Stimulated activated CD4-positive, alpha-beta T cell treated with anti-CD3 and anti-CD28 coated beads, TNF-alpha, amount 100 ng/mL, for 48 hours (primary cell): ENCODE measurements at regions not wholly inside any gene's neighbourhood (a gene's known extent, or its start where the extent isn't known, plus 50 kb on each side); places are given as distances from the start of the nearest gene placed in this dataset.
"Not testable (repeated sequence)": the region's sequence is repeated elsewhere in the genome, so short reads cannot be mapped to it uniquely, and the experiment has no call there.

Experiments
- DNase-seq, 3 donors: peaks; one replicate each; pipeline ENCODE4 v3.0.0-alpha.2; 2020; ENCODE audit warnings: low read depth in 3 of 3

DNA sequence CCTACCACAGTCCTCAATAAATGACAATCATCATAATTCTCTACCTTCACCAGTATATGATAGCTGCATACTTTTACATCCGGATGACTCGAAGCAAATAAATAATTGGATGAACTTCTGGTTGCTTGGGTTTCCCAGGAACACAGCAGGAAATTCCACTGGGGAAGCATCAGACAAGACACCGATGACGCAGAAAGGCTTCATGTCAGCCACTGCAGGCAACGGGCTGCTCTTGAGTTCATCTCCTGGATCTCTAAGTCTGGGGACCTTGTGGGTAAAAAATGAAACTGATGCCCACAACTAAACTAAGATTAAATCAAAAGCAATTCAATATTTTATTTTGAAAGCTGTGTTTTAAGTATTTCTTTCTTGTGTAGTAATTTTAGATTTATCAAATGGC is 472.1 kb upstream of the C16orf82 start:
- no peak for DNase-seq

DNA sequence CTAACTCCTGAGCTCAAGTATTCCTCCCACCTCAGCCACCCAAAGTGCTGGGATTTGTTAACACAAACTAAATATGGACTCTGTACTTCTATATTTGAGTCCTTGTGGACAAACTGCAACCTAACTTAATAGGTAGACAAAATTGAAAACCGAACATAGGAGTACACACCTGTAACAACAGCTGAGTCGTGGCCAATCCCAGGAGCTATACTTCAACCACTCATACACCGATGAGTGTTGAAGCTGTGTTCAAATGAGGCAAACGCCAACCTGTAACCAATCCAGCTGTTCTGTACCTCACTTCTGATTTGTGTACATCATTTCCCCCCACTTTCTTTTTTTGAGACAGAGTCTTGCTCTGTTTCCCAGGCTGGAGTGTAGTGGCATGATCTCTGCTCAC is 471.5 kb upstream of the C16orf82 start:
- no peak for DNase-seq

DNA sequence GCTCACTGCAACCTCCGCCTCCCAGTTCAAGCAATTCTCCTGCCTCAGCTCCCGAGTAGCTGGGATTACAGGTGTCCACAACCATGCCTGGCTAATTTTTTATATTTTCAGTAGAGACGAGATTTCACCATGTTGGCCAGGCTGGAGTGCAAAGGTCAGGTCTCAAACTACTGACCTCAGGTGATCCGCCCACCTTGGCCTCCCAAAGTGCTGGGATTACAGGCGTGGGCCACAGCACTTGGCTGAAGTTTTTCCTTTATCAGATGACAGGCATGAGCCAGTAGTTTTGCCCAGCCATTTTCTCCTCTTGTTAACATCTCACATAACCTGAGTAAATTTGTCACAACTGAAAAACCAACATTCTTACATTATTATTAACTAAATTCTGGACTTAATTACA is 470.7 kb upstream of the C16orf82 start:
- not testable (repeated sequence) for DNase-seq

DNA sequence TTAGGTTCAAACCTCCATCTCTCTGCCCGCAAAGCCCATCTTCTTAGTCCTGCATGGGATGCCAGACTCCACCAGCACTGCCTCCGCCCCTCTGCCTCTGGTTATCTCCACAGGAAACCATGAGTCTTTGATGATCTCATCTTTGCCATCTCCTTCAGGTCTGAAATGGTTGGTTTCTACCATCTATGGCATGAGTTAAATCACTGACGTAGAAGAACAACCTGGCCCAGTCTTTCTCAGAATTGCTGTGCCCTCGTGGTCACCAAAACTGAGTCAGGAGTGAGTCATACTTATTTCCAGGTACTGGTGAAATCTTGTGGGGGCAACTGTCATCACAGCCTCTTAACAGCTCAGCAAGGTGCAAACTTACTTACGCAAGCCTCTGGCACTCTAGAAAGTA is 468.7 kb upstream of the C16orf82 start:
- DNase-seq = peak; percentile 21 to 70 (median 49)

DNA sequence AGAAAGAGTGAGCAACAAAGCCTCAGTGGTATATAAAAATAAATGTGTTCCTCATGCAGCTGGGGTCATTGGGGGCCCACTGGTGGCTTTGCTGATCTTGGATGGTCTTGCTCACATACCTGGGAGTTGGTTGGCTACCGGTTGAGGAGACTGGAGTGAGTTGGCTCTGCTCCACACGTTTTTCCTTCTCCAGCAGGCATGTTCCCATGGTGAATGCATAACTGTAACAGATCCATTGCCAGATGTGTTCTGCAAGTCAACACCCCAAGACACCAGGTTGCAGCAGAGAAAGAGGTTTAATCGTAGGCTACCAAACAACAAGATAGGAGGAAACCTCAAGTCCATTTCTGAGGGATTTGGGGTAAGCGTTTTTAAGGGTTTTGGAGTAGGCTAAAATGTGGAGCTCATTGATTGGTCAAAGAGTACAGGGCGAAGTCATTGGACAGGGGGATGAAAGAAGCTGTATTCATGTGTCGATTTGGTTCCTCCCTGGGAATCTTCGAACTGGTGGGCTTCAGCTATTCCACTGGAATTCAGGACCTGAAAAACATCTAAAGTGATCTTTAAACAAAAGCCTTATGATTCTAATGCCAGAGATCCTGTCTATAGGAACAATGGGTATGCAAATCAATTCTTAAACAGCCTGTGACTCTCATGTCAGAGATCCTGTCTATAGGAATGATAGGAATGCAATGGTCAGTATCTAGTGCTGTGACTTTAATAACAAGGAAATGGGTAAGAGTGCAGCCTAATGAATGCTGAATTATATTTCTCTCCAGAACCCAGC is 467.5 kb upstream of the C16orf82 start:
- no peak for DNase-seq

GRCh38 chr16:26599785-26600104 is 467.0 kb upstream of the C16orf82 start:
- DNase-seq = no peak

DNA sequence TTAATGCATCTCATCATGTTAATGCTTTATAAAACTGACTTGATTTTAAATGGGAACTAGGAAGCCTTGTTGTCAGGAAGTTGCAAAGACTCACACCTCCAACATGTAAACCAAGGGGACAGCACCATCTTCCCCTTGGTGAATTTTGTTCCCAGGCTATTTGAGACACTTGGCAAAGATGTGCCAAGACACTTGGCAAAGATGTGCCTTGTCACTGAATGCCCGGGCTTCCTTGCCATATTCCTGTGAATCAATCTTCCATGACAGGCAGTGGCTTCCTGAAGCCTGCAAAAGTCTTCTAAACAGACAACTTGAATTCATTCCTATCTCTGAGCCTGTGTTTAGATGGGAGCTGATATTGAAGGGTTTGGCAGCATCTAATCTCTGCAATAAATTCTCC is 465.4 kb upstream of the C16orf82 start:
- DNase-seq = no peak

DNA sequence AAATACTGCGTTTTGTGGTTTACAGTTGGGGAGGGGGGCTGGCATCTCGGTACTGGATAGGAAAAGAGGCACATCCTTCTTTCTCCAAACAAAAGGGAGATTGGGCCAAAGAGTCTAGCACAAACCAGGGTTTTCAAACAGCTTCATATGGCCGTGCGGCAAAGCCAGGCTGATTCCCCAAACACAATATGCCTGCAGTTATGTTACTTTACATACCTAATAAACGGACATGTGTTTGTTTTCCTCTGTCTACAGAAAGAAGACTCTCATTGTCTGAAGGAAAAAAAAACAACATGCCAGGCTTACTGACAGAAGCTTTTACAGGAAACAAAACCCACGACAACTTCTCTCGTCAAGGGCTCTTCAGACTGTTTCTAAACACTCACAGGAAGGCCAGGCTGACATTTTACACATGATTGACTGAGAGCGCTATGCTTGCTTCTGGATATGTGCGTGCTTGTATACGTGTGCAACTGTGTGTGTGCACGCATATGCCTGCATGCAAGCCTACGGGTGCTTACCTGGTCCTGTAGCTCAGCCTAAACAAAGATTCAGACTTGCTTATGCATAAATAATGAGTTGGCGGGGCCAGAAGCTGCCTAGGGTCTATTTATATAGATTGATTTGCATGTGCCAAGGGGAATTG is 461.0 kb upstream of the C16orf82 start:
- DNase-seq = no peak

- no peak for DNase-seq
Measured at GRCh38 chr16:26606381-26607150, 460.2 kb upstream of the C16orf82 start.

- DNase-seq = no peak
Measured at GRCh38 chr16:26614237-26614841, 452.4 kb upstream of the C16orf82 start.

DNA sequence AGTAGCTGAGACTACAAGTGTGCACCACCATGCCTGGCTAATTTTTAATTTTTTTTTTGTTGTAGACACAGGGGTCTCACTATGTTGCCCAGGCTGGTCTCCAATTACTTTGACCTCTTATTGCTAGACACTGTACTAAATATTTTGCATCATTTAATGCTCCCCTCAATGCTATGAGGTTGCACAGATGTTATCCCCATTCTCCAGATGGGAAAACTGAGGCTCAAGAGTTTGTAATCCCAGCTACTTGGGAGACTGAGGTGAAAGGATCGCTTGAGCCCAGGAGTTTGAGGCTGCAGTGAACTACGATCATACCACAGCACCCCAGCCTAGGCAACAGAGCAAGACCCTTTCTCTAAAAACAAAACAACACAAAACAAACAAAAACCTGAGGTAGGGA is 443.3 kb upstream of the C16orf82 start:
- no peak for DNase-seq

DNA sequence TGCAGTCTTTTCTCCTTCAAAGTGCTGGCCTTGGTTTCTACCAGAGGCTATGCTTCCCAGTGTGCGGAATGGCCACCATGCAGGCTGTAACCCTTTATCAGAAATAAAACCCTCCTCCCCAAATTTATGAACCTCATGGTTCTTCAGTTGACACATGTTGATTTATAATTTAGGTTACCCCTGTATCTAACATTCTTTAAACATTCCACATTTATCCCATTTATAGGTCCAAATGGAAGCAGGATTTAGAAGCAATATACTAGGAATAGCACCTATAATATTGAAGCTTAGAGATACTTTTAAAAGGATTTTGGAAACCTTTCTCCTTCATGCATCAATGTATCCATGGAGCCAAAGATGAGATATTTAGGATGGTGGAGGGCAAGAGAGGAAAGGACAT is 438.8 kb upstream of the C16orf82 start:
- DNase-seq = no peak

DNA sequence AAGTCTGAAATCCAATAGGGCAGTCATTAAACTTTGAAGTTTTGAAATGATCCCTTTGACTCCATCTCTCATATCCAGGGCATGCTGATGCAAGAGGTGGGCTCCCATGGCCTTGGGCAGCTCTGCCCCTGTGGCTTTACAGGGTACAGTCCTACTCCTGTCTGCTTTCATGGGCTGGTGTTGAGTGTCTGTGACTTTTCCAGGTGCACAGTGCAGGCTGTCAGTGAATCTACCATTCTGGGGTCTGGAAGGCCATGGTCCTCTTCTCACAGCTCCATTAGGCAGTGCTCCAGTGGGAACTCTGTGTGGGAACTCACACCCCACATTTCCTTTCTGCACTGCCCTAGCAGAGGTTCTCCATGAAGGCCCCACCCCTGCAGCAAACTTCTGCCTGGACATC is 435.4 kb upstream of the C16orf82 start:
- DNase-seq = not testable (repeated sequence)

DNA sequence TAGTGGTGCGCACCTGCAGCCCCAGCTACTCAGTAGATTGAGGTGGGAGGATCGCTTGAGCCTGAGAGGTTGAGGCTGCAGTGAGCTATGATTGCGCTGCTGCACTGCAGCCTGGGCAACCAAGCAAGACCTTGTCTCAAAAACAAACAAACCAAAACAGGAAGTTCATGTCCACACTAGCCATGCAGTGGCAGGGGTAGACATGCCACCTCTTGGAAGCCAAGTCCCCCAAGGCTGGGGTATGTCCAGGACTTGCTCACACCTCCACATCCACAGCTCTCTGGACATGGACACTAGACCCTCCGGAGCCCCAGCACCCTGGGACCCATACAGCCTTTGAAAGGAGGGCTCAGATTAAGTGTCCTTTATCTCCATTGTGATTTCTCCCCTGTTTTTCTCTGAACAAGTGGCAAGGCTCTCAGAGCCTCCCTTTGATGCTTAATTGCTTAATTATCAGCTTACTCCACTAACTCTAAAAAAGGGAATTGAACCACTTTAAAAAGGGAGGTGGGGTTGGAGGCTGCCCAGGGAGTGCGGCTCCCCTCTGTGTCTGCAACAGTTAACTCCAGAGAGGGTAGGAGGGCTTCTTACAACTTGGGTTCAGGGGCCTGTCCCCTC is 424.6 kb upstream of the C16orf82 start:
- no peak for DNase-seq

GRCh38 chr16:26643519-26643918 is 423.2 kb upstream of the C16orf82 start:
- DNase-seq = no peak

GRCh38 chr16:26644912-26645543 is 421.7 kb upstream of the C16orf82 start:
- DNase-seq = no peak

GRCh38 chr16:26645614-26646013 is 421.1 kb upstream of the C16orf82 start:
- peak in 2 of 3 donors; percentile 32 to 42 for DNase-seq

DNA sequence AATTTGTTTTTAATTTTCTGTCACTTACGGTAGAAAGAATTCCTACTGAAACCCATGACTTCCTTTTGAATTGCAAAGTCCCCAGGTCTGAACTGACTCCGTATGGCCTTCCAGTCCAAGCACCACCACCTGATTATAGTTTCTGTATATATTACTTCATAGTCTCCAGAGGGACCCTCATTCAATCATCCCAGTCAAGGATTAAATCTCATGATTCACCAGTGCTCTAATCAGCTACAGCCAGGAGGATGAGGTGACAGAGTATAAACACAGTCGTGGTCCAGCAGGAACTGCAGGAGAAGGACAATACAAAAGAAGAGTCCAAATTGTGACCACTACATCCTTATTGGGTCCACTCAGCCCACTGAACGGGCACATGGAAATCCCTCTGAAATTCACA is 418.9 kb upstream of the C16orf82 start:
- no peak for DNase-seq

- no peak for DNase-seq
Measured at GRCh38 chr16:26648851-26649250, 417.9 kb upstream of the C16orf82 start.

DNA sequence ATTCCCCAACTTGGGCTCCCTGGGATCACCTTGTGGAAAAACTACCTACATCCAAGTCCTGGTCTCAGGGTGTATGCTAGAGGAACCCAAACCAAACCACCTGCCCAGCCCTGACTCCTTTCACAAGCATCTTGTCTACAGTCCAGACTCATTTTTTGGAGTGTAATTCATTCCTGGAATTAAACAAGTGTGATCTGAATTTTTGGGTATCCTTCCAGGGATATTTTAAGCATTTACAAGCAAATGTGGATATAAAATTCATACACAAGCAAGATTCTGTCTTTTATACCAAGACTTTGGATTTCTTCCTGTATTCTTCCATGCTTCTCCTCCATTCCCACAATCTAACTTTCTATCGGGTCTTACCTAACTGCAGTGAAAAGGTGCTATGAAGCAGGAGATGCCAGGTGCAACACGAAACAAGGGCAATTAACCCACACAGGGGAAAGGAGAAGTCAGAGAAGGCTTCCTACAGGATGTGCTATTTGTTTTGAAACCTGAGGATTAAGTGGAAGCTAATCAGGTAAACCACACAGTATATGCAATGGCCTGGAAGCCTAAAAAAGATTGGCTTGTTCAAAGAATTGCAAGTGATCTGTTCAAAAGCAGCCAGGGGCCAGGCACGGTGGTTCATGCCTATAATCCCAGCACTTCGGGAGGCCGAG is 417.2 kb upstream of the C16orf82 start:
- no peak for DNase-seq

- no peak for DNase-seq
Measured at GRCh38 chr16:26651464-26651863, 415.3 kb upstream of the C16orf82 start.
